ENCODE measurements at regions not wholly inside any gene's neighbourhood (a gene's known extent, or its start where the extent isn't known, plus 50 kb on each side); places are given as distances from the start of the nearest gene placed in this dataset.

DNA sequence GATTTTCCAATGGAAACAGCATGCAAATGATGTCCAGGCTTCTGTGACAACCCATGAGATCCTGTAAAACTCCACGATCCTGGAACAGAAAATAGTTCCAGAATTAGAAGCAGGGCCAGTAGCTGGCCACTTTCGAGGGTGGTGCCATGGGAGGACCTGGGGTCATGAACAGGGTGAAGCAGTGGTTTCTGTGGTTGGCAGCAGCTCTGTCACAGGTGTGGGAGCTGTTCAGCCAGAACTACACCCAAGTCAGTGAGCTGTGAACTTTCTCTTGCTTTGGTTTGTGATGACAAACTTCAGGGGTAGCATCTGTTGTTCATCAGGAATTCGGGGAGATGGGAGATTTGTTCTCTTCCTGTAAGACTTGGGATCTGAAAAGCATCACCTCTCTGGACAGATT is 314.4 kb upstream of the NT5C1B start:
- no peak overlapping the region for H2BK5ac ChIP-seq (ENCODE audit: low read depth, low read length, poor library complexity, severe bottlenecking)
- no peak overlapping the region for H3K18ac ChIP-seq (ENCODE audit: low read depth, low read length)
- no peak overlapping the region for H3K4me3 ChIP-seq (ENCODE audit: insufficient read depth, low read depth, low read length)
- DNase-seq (no peak), ATAC-seq (ENCODE audit: low read depth) (no peak)
- TF ChIP-seq MAFK (IDR thresholded peaks at IDR 0.05; ENCODE audit: low read depth, low read length) (no peak), RCOR1 (IDR thresholded peaks at IDR 0.05; ENCODE audit: insufficient replicate concordance, low read length) (no peak), MXI1 (IDR thresholded peaks at IDR 0.05; ENCODE audit: borderline replicate concordance, low read depth, low read length) (no peak), BHLHE40 (IDR thresholded peaks at IDR 0.05; ENCODE audit: low read depth, low read length) (no peak), RAD21 (IDR thresholded peaks at IDR 0.05; ENCODE audit: low read length) (no peak), CHD1 (IDR thresholded peaks at IDR 0.05; ENCODE audit: low read depth, low read length) (no peak), SMC3 (IDR thresholded peaks at IDR 0.05; ENCODE audit: low read depth, low read length) (no peak), CEBPB (IDR thresholded peaks at IDR 0.05; ENCODE audit: low read depth, low read length) (no peak), RFX5 (IDR thresholded peaks at IDR 0.05; ENCODE audit: low read depth, low read length) (no peak), MAZ (IDR thresholded peaks at IDR 0.05; ENCODE audit: borderline replicate concordance, low read depth, low read length) (no peak), FOS (IDR thresholded peaks at IDR 0.05; ENCODE audit: low read depth, low read length) (no peak), NFE2L2 (IDR thresholded peaks at IDR 0.05; ENCODE audit: low read depth, low read length) (no peak)
- TF ChIP-seq, protein P1, sequence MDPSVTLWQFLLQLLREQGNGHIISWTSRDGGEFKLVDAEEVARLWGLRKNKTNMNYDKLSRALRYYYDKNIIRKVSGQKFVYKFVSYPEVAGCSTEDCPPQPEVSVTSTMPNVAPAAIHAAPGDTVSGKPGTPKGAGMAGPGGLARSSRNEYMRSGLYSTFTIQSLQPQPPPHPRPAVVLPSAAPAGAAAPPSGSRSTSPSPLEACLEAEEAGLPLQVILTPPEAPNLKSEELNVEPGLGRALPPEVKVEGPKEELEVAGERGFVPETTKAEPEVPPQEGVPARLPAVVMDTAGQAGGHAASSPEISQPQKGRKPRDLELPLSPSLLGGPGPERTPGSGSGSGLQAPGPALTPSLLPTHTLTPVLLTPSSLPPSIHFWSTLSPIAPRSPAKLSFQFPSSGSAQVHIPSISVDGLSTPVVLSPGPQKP (IDR thresholded peaks at IDR 0.05; ENCODE audit: borderline replicate concordance, low read depth, low read length), result no peak
- TF ChIP-seq, protein P2, sequence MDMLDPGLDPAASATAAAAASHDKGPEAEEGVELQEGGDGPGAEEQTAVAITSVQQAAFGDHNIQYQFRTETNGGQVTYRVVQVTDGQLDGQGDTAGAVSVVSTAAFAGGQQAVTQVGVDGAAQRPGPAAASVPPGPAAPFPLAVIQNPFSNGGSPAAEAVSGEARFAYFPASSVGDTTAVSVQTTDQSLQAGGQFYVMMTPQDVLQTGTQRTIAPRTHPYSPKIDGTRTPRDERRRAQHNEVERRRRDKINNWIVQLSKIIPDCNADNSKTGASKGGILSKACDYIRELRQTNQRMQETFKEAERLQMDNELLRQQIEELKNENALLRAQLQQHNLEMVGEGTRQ (IDR thresholded peaks at IDR 0.05; ENCODE audit: low read depth, low read length), result no peak
- TF ChIP-seq, protein P3, sequence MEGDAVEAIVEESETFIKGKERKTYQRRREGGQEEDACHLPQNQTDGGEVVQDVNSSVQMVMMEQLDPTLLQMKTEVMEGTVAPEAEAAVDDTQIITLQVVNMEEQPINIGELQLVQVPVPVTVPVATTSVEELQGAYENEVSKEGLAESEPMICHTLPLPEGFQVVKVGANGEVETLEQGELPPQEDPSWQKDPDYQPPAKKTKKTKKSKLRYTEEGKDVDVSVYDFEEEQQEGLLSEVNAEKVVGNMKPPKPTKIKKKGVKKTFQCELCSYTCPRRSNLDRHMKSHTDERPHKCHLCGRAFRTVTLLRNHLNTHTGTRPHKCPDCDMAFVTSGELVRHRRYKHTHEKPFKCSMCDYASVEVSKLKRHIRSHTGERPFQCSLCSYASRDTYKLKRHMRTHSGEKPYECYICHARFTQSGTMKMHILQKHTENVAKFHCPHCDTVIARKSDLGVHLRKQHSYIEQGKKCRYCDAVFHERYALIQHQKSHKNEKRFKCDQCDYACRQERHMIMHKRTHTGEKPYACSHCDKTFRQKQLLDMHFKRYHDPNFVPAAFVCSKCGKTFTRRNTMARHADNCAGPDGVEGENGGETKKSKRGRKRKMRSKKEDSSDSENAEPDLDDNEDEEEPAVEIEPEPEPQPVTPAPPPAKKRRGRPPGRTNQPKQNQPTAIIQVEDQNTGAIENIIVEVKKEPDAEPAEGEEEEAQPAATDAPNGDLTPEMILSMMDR (conservative IDR thresholded peaks at IDR 0.05; ENCODE audit: low read depth, low read length), result no peak
- H2AFZ ChIP-seq (replicated peaks; ENCODE audit: low read length, poor library complexity), result no peak overlapping the region
- no peak overlapping the region for H2AK5ac ChIP-seq (ENCODE audit: low read depth, low read length)
- peaks cover 4% of the 10 kb centered on the region for H3K4me1 ChIP-seq (ENCODE audit: control insufficient read depth, insufficient read depth, low read length)
- in situ Hi-C loops (cut with MboI; ENCODE audit: low sequenced_read_pairs), result no loop called here
- H4K20me1 ChIP-seq (ENCODE audit: insufficient read depth, low read length), result no peaks in the 10 kb centered on the region
- intact Hi-C loops (cut with micrococcal nuclease), result no loop called here
- no peak overlapping the region for H3K56ac ChIP-seq (ENCODE audit: extremely low read depth, insufficient read depth, low read length)
- no peak overlapping the region for H2BK15ac ChIP-seq (ENCODE audit: low read depth, low read length)
- H3K23ac ChIP-seq (ENCODE audit: low read depth, low read length), result no peak overlapping the region
- H3K36me3 ChIP-seq (ENCODE audit: control insufficient read depth, insufficient read depth, low read length), result no peaks in the 10 kb centered on the region
- no peak overlapping the region for H4K8ac ChIP-seq (ENCODE audit: low read depth in 2 of 2, low read length in 2 of 2)
- no peaks in the 10 kb centered on the region for H3K9me1 ChIP-seq (ENCODE audit: insufficient read depth, low read length)
- no peak overlapping the region for H3K14ac ChIP-seq (replicated peaks; ENCODE audit: low read depth, low read length)
- H3K9me3 ChIP-seq (ENCODE audit: control insufficient read depth, insufficient read depth, low read length), result peaks cover 4% of the 10 kb centered on the region; the same call in 1 of the 2 replicates
- no peaks in the 10 kb centered on the region for H3K27me3 ChIP-seq (ENCODE audit: control insufficient read depth, insufficient read depth, low read length)
- dilution Hi-C loops (cut with HindIII; ENCODE audit: low sequenced_read_pairs, unreplicated experiment), result no loop called here
- H2BK20ac ChIP-seq (ENCODE audit: low read depth, low read length), result no peak overlapping the region
- WGBS, 2 experiments (ENCODE audit: extremely low coverage in 2 of 2, insufficient read length in 1 of 2), result no CpG with 5 or more reads among the region's 3 CpGs
- ChIA-PET POLR2A (ENCODE audit: unreplicated experiment) (no interaction called here), CTCF (no interaction called here)
- no peak overlapping the region for H3K9ac ChIP-seq (ENCODE audit: low read depth, low read length)
- no peak overlapping the region for H3K4me2 ChIP-seq (ENCODE audit: low read depth, low read length)
- no peak overlapping the region for H2BK120ac ChIP-seq (ENCODE audit: low read depth, low read length)
- no peak overlapping the region for H4K91ac ChIP-seq (ENCODE audit: insufficient read depth, low read depth, low read length)
- no peaks in the 10 kb centered on the region for H3K79me1 ChIP-seq (ENCODE audit: low read depth in 1 of 2, low read length in 2 of 2)
- no peak overlapping the region for H3K4ac ChIP-seq (ENCODE audit: low read depth, low read length)
- no peak overlapping the region for H4K5ac ChIP-seq (ENCODE audit: low read depth, low read length)
- no peak overlapping the region for H3K27ac ChIP-seq (ENCODE audit: insufficient read depth, low read length)
- no peak overlapping the region for H2AK9ac ChIP-seq (replicated peaks; ENCODE audit: low read depth, low read length, poor library complexity)
- BruUV-seq (replicated peaks), result no TSS peak

Data from IMR-90 (cell line).